H1 (cell line): ENCODE measurements at regions not wholly inside any gene's neighbourhood (a gene's known extent, or its start where the extent isn't known, plus 50 kb on each side); places are given as distances from the start of the nearest gene placed in this dataset.

Experiments
- BACH1 ChIP-seq: IDR thresholded peaks from 2 replicates; pipeline ENCODE4 v1.6.1; 2012; ENCODE audit warnings: low read length, improper control_type of control experiment
- KDM4A ChIP-seq: IDR thresholded peaks from one replicate; pipeline ENCODE4 v1.7.1; 2012; ENCODE audit warnings: low read depth, mild to moderate bottlenecking, moderate library complexity, low read length, inconsistent platforms; ENCODE audit not compliant: severe bottlenecking
- NRF1 ChIP-seq: IDR thresholded peaks from 2 replicates; pipeline ENCODE4 v1.6.1; 2011; ENCODE audit warnings: mild to moderate bottlenecking, low read depth, low read length, improper control_type of control experiment
- POU5F1 ChIP-seq: IDR thresholded peaks from 2 replicates; pipeline ENCODE4 v1.6.1; 2011; ENCODE audit warnings: low read depth, mild to moderate bottlenecking, low read length, moderate library complexity
- TCF12 ChIP-seq: IDR thresholded peaks from 2 replicates; pipeline ENCODE4 v1.6.1; 2011; ENCODE audit warnings: low read depth, mild to moderate bottlenecking, low read length

DNA sequence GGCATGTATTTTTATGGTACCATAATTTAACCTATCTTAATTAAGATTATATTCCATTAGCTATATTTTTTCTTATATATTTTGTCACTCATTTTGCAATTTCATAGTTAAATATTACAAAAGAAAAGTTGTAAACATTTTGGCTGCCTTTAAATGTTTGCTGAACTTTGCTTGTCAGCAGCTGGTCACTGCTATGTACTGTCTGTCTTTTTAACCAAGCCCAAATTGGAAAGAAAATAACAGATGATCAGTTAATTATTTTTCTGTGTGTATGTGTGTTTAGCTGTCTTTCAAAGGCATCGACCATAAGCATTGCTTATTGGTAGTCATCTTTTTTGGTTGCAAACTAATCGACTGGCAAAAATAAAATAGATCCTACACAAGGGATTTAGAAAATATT lies 54.4 kb upstream of the SMAD1 start (continued):
- TF ChIP-seq KDM4A (no peak), POU5F1 (no peak), TCF12 (no peak), NRF1 (no peak), BACH1 (no peak)
